ENCODE measurements at regions not wholly inside any gene's neighbourhood (a gene's known extent, or its start where the extent isn't known, plus 50 kb on each side); places are given as distances from the start of the nearest gene placed in this dataset.

DNA sequence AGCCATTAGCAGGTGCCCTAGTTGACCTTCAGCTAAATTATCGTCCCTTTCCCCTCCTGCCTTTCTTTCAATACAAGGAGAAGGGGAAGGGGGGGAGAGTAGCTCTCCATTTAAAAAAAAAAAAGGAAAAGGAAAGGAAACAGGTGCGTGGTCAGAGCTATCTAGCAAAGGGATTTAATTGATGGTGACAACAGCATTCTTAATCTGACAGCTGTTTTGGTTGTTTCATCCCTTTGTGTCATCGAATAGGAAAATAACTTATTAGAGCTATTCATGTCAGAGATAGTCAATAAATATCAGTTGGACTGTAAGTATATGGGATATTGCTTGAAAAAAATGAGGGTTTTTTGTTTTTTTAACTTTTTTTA is 195.2 kb upstream of the SASH1 start:
- TF ChIP-seq POLR2A (IDR thresholded peaks at IDR 0.05; ENCODE audit: extremely low read depth, insufficient read length) = no peak
- no peak for TF ChIP-seq CTCF (IDR thresholded peaks at IDR 0.05; ENCODE audit: low read depth, low read length)
- TF ChIP-seq, protein P1, sequence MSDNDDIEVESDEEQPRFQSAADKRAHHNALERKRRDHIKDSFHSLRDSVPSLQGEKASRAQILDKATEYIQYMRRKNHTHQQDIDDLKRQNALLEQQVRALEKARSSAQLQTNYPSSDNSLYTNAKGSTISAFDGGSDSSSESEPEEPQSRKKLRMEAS (IDR thresholded peaks at IDR 0.05; ENCODE audit: low read depth, low read length) = no peak
